ENCODE measurements at regions not wholly inside any gene's neighbourhood (a gene's known extent, or its start where the extent isn't known, plus 50 kb on each side); places are given as distances from the start of the nearest gene placed in this dataset.
"Not testable (repeated sequence)": the region's sequence is repeated elsewhere in the genome, so short reads cannot be mapped to it uniquely, and the experiment has no call there.

DNA sequence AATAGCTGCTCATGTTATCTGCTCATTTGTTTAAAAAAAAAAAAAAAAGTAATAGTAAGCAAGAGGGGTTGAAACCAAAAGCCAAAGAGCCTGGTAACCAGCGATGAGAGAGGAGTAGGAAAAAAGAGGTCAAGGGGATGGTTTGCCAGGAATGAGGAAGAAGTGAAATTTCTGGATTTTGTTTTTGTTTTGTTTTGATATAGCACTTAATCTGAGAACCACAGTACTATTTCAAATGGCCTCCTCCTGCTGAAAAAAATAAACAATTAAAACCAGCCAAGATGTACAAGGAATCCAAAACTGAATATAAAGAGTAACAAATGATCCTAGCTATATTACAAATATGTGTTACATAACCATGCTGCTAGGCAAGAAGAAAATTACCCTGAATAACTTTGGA lies 213.1 kb downstream of the FGFR2 start:
- DNase-seq (ENCODE audit: low read depth): no peak
- H3K4me3 ChIP-seq (ENCODE audit: control insufficient read depth, low read depth, low read length): no peak overlapping the region

DNA sequence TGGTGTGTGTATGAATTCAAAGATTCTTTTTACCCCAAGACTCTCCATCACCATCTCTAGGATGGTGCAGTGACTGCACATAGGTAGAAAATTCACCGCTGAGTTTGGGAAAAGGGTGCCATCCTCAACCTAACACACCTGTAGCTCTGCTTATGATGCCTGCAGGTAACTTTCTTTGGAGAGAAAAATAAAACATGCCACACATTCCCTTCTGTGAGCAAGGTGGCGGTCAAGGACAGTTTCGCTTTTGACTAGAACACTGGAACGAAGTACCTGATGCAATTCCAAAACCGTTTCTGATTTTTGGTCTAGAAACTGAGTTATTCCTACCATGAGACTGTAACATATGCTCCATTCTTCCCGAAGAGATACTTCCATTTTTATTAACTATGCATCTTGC lies 205.6 kb downstream of the FGFR2 start:
- no peak for DNase-seq (ENCODE audit: low read depth)
- no peak for TF ChIP-seq CTCF (conservative IDR thresholded peaks at IDR 0.05; ENCODE audit: control insufficient read depth, insufficient read depth, low read depth, low read length)
- no peak overlapping the region for H3K4me3 ChIP-seq (ENCODE audit: control insufficient read depth, low read depth, low read length)

More for the DNA sequence above, 213.1 kb downstream of the FGFR2 start:
- no peak for TF ChIP-seq CTCF (conservative IDR thresholded peaks at IDR 0.05; ENCODE audit: control insufficient read depth, insufficient read depth, low read depth, low read length)

DNA sequence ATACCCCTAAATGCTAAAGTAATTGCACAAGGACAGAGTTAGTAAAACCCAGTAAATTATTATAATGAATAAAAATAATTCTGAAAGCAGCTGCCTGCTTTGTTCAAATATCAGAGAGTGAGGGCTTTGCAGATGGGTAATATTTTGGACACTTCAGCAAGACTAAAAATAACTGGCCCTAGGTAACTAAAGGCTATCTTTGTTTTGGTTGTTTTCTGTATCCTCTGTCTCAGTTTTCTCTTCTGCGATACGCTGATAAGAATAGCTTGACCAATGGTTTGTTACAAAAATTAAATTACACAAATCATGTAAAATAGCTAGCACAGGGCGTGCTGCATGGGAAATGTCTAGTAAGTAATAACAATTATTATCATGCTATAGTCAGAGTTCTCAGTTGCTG lies 204.7 kb downstream of the FGFR2 start:
- no peak for DNase-seq (ENCODE audit: low read depth)
- no peak overlapping the region for H3K4me3 ChIP-seq (ENCODE audit: control insufficient read depth, low read depth, low read length)
- TF ChIP-seq CTCF (conservative IDR thresholded peaks at IDR 0.05; ENCODE audit: control insufficient read depth, insufficient read depth, low read depth, low read length): no peak

GRCh38 chr10:121400507-121400906 lies 197.7 kb downstream of the FGFR2 start:
- not testable (repeated sequence) for DNase-seq (ENCODE audit: low read depth); H3K4me3 ChIP-seq (ENCODE audit: control insufficient read depth, low read depth, low read length)

GRCh38 chr10:121403527-121403926 lies 194.7 kb downstream of the FGFR2 start:
- TF ChIP-seq CTCF (conservative IDR thresholded peaks at IDR 0.05; ENCODE audit: control insufficient read depth, insufficient read depth, low read depth, low read length): no peak
- no peak for DNase-seq (ENCODE audit: low read depth)
- no peak overlapping the region for H3K4me3 ChIP-seq (ENCODE audit: control insufficient read depth, low read depth, low read length)

- H3K4me3 ChIP-seq (ENCODE audit: control insufficient read depth, low read depth, low read length): no peak overlapping the region
- DNase-seq (ENCODE audit: low read depth): no peak
- no peak for TF ChIP-seq CTCF (conservative IDR thresholded peaks at IDR 0.05; ENCODE audit: control insufficient read depth, insufficient read depth, low read depth, low read length)
Measured at GRCh38 chr10:121404611-121405010, 193.6 kb downstream of the FGFR2 start.

DNA sequence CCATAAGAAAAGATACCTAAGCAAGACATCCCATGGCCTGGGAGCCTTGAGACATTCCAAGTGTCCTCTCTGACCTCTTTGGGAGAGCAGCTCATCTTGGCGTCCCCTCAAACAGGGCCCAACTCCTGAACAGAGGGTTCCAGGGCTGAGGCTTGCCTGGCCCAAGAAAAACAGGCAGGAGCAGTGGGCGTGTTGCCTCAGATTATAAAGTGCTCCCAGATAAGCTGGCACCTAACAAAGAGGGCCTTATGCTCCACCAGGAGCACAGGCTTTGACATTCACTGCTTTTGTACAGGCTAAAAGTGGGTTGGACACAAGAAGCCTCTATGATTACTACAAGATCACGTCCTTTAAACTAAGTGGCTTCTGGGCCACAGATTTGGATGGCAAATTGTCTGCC lies 193.1 kb downstream of the FGFR2 start:
- DNase-seq (ENCODE audit: low read depth): no peak
- no peak overlapping the region for H3K4me3 ChIP-seq (ENCODE audit: control insufficient read depth, low read depth, low read length)

More for the DNA sequence above, 193.1 kb downstream of the FGFR2 start:
- TF ChIP-seq CTCF (conservative IDR thresholded peaks at IDR 0.05; ENCODE audit: control insufficient read depth, insufficient read depth, low read depth, low read length): no peak
